Gastroesophageal sphincter (tissue), 2 donors: ENCODE measurements at regions not wholly inside any gene's neighbourhood (a gene's known extent, or its start where the extent isn't known, plus 50 kb on each side); places are given as distances from the start of the nearest gene placed in this dataset.

Experiments used
- EP300 ChIP-seq: sonication (generic); formaldehyde crosslinking; IDR thresholded peaks from one replicate; pipeline ENCODE4 v1.6.1; 2017; ENCODE audit warnings: antibody characterized with exemption, mild to moderate bottlenecking
- POLR2A ChIP-seq, 2 donors: fragments of 450-650 bp; IDR thresholded peaks; one replicate each; pipeline ENCODE4 v1.6.1; 2017; ENCODE audit warnings: antibody characterized with exemption in 2 of 2, mild to moderate bottlenecking in 2 of 2, moderate library complexity in 1 of 2

- no peak for TF ChIP-seq EP300
- no peak for TF ChIP-seq POLR2A (IDR thresholded peaks at IDR 0.05)
Measured at GRCh38 chr14:104373055-104373854, 206.3 kb upstream of the C14orf180 start.
